HFF-Myc (cell line): ENCODE measurements at regions not wholly inside any gene's neighbourhood (a gene's known extent, or its start where the extent isn't known, plus 50 kb on each side); places are given as distances from the start of the nearest gene placed in this dataset.
A peak's percentile ranks its signal among the peaks of the same experiment; 100 is the strongest.

ENCODE experiments used
- DNase-seq: peaks from one replicate; pipeline ENCODE4 v3.0.0-alpha.2; 2011; ENCODE audit warnings: low read depth; ENCODE audit errors: extremely low read depth
- H3K4me3 ChIP-seq: replicated peaks from 2 replicates; pipeline ENCODE4 v1.5.1; 2011; ENCODE audit warnings: low read depth, mild to moderate bottlenecking, control low read depth, low read length
- CTCF ChIP-seq: IDR thresholded peaks from 2 replicates; pipeline ENCODE4 v1.5.1; 2012; ENCODE audit warnings: mild to moderate bottlenecking, low read depth, low read length, control low read depth; ENCODE audit errors: missing control alignments

GRCh38 chr3:176587089-176587488 is 610.2 kb downstream of the TBL1XR1 start:
- DNase-seq: no peak
- H3K4me3 ChIP-seq: no peak overlapping the region
- TF ChIP-seq CTCF: no peak

DNA sequence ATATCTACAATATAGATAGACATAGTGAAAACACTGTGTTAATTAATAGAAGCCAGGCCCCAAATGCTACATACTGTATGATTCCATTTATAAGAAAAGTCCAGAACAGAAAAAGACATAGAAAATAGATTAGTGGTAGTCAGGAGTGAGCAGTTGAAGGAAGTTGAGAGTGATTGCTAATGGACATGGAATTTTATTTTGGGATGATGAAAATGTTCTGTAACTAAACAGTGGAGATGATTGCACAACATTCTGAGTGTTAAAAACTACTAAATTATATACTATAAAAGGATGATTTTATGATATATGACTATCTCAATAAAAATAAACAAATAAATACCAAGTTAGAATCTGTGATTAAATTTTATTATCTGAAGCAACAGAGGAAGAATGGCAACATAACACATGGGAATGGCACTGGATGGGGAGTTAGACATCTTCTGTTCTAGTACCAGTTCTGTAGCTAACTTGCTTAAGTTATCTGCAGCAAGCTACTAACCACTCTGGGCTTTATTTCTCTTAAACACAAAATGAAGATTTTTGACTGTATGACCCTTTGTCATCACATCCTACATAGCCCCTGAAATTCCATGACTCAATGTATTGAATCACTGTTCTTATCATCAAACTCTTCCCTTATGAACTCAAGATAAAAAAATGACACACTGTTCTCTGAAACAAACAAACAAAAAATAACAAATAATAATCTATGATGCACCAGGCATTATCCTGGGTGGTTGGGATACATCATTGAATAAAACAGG is 612.7 kb downstream of the TBL1XR1 start:
- TF ChIP-seq CTCF: no peak
- DNase-seq: no peak
- H3K4me3 ChIP-seq: no peak overlapping the region

- TF ChIP-seq CTCF: no peak
- DNase-seq: no peak
- H3K4me3 ChIP-seq: no peak overlapping the region
These were observed 613.3 kb downstream of the TBL1XR1 start for GRCh38 chr3:176583956-176584355.

DNA sequence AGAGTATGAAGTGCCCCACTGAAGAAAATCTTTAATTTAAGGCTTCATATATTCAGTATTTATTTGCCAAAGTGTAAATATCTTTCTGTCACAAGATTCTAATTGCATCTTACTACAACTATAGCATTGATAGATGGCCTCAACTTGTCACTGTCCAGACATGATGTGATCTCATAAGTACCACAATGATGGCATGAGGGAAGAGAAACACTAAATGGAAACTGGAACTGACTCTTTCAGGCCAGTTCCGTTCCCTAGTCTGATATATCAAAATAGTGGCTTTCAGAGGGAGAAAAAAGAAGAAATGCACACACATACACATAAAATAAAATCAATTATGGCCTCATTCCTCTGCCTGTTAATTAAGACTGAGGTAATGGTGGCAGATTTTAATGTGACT is 615.7 kb downstream of the TBL1XR1 start:
- DNase-seq: no peak
- no peak overlapping the region for H3K4me3 ChIP-seq
- no peak for TF ChIP-seq CTCF

DNA sequence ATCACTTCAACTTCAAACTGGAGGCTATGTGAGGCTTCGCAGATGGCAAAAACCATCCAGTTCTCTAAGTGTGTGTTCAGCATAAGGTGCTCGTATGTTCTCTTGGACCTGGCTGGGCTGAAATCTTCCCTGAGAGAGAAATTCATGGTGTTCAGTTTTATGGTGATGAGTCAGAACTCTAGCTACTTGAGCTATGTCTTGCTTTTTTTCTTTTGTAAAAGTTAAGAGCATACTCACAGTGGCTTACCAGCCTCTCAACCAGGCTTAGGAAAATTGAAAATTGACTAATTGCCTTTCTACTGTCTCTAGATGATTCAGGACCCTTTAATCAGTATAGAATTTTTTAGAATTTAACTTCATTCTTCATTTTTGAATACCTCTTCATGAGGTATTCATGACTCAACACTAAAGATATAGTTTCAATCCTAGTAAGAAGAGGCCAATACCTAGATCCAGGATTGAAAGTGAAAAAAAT is 617.5 kb downstream of the TBL1XR1 start:
- peak; percentile 5 for DNase-seq
- no peak for TF ChIP-seq CTCF
- H3K4me3 ChIP-seq: no peak overlapping the region

- no peak for TF ChIP-seq CTCF
- H3K4me3 ChIP-seq: no peak overlapping the region
- DNase-seq: no peak
These were observed 619.0 kb downstream of the TBL1XR1 start for GRCh38 chr3:176578316-176578715.

GRCh38 chr3:176577447-176577846 is 619.8 kb downstream of the TBL1XR1 start:
- no peak for TF ChIP-seq CTCF
- H3K4me3 ChIP-seq: no peak overlapping the region
- DNase-seq: no peak
